GM19438 (cell line): ENCODE measurements at regions not wholly inside any gene's neighbourhood (a gene's known extent, or its start where the extent isn't known, plus 50 kb on each side); places are given as distances from the start of the nearest gene placed in this dataset.
"Not testable (repeated sequence)": the region's sequence is repeated elsewhere in the genome, so short reads cannot be mapped to it uniquely, and the experiment has no call there.

ENCODE experiments used
- ATAC-seq: cut with Tn5 transposase; IDR thresholded peaks from one replicate; pipeline ENCODE4 v1.9.1; 2021; ENCODE audit warnings: low read depth; ENCODE audit not compliant: unreplicated experiment

DNA sequence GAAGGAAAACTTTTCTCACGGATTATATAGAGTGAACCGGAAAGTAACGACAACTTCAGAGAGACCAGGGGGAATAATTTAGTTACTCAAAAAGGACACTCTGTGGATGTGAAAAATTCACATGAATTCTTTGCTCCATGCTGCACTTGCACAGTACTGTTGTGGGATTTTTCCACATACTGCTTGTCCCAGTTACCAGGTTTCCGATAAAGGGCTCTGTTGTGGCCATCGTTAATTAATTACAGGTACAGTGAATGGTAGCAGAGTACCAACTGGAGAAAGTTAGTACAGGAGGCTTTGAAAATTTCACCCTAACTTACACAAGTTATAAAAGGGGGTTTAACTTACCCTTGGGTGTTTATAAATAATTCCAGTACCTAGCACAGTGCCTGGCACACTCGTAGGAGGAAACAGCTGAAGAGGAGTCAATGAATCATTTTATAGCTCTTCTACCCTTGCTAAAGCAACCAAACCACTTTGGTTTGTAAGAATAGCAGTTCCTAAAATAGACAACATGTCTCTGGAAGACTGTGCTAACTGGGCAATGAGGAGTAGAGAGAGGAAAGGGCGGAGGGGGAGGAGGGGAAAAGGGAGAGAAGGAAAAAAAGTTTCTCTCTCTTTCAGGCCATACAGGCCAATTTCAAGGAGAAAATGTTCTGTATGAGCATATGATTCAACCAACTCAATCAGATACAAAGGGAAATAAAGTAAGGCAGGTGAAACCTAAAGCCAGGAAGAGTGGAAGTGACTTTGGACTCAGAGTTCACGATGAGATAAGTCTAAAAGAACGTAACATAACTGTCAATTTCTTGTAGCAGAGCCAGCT lies 98.3 kb upstream of the MAGI3 start:
- no peak for ATAC-seq

DNA sequence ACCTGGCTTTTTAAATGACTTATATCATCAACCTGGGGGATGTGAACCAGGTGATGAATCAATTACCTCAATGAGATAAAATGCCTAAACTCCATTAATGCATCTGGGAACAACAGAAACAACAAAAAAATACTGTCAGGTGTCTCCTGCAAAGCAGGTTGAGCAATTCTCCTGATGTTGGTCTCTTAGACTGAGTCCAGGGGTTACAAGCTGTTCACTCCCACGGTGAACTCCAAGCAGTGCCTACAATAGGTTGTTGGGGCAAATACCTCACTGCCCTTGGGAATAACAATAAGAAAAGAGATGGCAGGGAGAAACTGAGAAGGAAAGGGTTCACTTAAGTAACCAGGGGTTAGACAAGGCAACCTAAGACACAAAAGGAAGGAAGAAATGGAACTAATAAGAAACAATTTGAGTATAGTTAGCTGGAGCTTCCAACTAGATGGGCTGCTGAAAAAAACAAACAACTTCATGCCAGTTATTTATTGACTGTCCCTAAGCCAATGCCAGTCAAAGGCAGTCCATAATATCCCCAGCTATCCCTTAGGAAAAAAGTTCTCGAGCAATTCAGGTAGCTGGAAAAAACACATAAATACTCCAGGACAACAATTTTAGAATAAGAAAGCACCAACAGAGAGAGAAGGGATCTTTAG lies 97.6 kb upstream of the MAGI3 start:
- ATAC-seq = no peak

DNA sequence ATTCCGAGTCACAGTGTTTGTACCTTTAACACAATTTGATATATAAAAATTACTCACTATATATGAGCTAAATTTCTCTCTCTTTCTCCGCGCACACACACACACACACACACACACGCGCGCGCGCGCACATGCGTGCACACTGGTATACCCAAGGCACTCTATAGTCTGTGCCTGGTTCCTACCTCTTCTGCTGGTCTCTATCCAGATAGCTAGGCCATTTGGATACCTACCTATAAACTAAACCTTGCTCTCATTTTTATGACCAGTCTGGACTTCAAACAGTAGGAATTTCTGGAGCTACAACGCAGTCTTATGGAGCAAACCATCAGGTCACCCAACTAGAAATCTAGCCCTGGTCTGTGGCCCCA lies 97.1 kb upstream of the MAGI3 start:
- no peak for ATAC-seq

DNA sequence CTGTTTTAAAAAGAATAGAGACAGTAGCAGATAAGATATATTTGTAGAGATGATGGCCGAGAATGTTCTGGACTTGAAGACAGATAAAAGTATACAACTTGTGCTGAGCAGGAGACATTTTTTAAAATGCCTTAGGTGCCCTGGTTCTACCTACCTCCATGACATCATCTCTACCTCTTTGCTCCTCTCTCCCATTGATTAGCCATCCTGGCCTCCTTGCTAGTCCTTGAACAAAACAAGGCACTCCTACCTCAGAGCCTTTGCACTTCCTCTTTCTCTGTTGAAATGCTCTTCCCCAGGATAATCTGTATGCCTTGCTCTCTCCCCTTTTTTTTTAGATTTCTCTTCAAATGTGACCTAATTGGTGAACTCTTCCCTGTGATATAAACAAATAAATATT lies 92.6 kb upstream of the MAGI3 start:
- ATAC-seq = no peak

DNA sequence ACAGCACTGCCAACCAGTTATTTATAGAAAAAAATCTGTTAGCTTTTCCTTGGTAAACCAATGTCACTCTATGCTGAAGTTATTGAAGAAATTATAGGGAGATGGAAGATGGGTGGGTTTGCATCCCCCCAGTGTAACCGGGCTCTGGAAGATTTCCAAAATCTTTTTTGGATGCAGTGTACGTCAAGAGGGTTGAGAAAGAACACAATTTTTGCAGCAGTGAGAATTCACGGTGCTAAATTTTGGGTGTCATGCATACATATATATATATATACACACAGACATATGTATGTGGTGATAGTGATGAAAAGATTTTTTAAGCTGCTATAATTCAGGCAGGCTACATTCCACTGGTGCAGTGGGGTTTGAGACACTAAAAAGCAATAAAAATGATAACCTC lies 91.4 kb upstream of the MAGI3 start:
- no peak for ATAC-seq

DNA sequence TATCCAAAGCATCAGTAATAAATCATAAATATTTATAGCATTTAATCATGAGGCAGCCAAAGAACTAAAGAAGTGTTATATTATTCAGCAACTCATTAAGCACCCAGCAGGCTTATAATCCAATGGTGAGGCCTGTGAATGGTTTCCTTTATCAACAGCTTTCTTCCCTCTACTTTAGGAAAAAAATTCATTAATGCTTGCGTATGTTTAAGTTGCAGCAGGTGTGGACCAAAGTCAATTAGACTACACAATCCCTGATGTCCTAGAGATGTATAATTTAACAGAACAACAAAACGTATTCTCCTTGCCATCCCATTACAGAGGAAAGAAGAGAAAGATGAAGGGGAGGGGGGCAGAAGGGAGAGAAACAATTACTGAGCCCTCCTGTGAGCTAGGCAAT lies 87.7 kb upstream of the MAGI3 start:
- ATAC-seq = no peak

DNA sequence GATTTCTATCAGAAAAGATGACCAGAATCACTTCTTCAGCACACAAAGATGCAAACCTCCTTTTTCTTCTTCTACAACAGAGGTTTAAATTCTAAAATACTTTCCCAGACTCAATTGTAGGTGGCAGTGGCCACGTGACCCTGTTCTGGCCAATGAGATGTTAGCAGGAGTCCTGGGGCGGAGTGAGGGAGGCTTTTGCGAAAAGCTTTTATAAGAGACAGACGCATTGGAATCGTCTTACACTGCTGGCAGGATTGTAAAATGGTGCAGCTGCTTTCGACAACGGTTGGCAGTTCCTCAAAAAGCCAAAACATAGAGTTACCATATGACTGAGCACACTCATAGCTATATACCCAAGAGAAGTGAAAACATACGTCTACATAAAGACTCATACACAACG lies 87.0 kb upstream of the MAGI3 start:
- ATAC-seq = no peak

DNA sequence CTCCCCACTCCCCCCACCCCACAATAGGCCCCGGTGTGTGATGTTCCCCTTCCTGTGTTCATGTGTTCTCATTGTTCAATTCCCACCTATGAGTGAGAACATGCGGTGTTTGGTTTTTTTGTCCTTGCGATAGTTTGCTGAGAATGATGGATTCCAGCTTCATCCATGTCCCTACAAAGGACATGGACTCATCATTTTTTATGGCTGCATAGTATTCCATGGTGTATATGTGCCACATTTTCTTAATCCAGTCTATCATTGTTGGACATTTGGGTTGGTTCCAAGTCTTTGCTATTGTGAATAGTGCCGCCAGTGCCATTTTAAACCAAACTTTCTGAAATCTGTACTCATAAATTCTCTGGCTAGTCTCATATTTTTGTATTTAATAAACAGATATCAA lies 85.3 kb upstream of the MAGI3 start:
- ATAC-seq = not testable (repeated sequence)

DNA sequence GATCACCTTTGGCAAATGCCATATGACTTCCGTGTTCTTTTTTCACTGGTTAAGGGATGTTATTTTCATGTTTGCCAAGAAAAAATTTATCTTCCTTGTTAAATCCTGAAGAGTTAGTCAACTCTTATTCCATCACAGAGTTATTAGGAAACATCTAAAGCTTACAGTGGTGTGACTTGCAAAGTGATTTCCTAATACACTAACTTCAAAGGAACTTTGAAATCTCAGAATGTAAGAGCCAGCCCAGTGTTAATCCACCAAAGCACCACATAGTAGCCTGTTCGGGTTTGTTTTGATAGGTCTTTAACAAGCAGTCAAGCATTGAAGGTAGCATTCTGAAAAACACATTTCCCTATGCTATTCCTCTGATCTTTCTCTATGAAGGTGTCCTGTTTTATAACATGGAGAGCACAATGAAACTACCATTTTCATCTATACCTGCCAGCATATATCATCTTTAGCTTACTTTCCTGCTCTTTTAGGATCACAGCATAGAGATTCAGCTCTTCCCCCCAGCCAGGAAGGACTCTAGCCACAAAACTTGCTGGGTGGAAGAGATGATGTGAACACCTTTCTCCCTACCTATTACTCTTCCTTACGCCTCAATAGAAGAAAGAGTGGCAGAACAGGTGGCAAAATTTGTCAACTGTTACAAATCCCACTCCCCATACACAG lies 82.4 kb upstream of the MAGI3 start:
- no peak for ATAC-seq

DNA sequence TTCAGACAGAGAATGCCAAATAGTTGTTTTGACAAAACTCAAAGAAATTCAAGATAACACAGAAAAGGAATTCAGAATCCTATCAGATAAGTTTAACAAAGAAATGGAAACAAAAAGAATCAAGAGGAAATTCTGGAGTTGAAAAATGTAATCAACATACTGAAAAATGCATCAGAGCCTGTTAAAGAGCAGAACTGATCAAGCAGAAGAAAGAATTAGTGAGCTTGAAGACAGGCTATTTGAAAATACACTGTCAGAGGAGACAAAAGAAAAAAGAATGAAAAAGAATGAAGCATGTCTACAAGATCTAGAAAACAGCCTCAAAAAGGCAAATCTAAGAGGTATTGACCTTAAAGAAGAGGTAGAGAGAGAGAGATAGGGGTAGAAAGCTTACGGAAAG lies 77.7 kb upstream of the MAGI3 start:
- ATAC-seq = not testable (repeated sequence)

DNA sequence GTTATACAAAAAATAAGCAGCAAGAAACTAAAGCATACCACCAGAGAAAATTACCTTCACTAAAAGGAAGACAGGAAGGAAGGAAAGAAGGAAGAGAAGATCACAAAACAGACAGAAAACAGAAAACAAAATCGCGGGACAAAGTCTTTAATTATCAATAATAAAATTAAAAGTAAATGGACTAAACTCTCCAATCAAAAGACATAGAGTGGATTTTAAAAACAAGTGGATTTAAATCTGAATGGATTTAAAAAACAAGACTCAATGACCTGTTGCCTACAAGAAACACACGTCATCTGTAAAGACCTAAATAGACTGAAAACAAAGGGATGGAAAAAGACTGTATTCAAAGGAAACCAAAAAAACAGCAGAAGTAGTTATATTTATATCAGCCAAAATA lies 75.7 kb upstream of the MAGI3 start:
- no peak for ATAC-seq

DNA sequence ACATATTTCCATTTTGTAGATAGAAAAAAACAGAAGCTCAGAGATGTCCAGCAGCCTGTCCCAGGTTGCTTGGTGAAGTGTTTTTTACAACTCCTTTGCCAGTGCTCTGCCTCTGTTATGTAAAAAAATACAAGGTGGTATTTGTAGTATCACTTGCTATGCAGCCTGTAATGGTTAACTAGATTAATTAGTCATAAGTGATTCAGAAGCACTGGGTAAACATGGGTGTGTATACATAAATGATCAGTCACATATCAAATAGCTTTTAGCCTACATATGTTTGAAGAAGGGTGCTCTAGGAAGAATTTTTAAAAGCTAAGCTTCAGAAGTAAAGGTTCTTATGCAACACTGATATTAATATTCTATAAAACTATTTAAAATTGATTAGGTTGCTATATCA lies 70.0 kb upstream of the MAGI3 start:
- no peak for ATAC-seq

DNA sequence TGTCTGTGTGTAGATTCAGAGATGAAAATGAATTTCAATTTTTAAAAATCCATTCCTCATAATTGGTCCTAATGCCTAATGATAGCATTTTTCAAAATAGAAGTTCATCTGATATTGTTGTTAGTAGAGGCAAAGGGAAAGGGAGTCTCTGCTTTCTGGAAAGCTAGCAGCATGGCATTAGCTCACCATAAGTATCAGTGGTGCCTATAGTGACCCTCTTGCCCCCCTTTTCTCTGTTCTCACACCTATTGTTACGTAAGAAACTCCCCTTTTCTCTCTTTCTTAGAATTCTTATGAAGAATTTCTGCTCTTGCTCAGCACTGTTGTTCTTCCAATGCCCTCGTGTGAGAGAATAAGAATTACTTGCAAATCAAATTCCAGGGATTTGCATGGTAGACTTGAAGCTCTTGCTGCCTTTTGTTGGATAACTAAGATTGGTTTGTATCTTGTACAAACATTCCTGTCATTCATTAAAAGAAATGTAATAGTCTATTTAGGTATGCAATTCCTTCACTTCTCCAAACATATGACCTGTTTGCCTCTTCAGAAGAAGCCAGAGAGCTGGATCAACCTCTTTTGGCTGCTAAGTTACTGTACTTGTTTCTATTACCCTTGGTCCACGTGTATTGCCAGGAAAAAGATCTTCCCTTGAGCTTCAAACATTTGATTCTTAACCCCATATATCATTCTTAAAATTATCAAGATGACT lies 69.2 kb upstream of the MAGI3 start:
- no peak for ATAC-seq

DNA sequence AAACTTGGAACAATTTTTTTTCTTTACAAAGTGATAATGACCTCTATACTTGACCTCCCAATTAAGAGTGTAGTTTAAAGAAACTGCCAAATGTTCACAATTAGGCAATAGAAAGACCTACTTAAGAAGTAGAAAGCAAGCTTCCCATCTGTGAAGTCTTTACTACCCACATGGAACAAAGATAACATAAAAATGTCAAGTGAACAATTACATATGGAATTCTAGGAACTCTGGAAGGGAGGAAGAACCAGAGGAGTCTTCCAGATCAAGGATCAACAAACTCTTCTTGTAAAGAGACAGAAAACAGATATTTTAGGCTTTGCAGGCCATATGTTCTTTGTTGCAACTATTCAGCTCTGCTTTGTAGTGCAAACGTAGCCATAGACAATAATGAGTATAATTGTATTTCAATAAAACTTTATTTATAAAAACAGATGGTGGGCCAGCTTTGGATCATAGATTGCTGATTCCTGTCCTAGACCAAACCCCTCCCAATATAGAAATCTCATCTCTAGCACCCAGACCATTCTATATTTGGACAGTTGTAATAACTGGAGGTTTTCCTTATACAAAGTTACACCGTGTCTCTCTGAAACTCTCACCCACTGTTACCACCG lies 68.4 kb upstream of the MAGI3 start:
- ATAC-seq = no peak

DNA sequence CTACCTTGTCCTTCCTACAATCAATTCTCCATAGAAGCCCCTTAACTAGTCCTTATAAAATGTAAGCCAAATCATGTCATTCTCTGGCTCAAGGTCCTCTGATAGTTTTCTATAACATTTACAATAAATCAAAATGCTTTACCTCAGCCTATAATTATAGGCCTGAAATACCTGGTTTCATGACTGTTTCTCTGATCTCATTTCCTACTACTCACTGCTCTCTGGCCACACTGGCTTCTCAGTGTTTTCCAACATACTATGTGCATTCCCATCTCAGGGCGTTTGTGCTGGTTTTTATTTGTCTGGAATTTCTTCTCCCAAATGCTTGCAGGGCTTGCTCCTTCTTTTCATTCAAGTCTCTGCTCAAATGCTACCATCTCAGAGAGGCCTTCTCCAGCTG lies 67.9 kb upstream of the MAGI3 start:
- no peak for ATAC-seq

DNA sequence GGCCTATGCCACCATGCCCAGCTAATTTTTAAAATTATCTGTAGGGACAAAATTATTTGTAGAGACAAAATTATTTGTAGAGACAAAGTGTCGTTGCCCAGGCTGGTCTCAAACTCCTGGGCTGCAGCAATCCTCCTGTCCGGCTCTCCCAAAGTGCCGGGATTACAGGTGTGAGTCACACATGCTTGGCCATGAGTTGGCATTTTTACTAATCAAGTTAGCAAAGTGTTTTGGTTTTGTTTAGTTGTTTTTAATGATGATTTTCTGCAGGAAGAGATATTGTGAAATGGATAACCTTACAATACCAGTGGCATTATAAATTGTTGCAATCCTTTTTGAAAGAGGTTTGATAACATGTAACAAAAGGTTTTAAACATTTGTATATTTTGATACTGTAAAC lies 65.3 kb upstream of the MAGI3 start:
- ATAC-seq = no peak

DNA sequence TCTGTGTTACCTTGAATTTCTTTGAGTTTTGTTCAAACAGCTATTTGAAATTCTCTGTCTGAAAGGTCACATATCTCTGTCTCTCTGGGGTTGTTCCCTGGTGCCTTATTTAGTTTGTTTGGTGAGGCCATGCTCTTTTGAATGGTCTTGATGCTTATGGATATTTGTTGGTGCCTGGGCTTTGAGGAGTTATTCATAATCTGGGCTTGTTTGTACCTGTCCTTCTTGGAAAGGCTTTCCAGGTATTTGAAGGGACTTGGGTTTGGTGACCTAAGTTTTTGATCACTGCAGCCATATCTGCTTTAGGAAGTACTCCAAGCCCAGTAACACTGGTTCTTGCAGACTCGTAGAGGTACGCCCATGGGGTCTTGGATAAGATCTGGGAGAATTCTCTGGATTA lies 63.3 kb upstream of the MAGI3 start:
- no peak for ATAC-seq

DNA sequence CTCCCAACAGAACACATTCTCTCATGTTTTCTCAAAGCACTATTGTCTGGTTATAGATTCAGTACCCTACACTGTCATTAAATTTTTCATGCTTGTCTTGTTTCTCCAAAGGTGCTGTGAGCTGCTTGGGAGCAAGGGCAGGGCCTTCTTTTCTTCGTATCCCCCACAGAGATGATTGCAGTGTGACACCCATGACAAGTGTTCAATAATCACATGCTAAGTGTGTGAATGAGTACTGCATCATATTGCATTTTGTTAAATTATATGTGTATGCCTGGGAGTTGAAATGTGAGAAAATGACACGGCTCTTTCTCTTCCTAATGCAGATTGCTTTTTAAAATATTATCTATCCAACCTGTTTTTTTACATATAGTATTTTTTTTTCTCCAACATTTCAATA lies 57.3 kb upstream of the MAGI3 start:
- no peak for ATAC-seq

DNA sequence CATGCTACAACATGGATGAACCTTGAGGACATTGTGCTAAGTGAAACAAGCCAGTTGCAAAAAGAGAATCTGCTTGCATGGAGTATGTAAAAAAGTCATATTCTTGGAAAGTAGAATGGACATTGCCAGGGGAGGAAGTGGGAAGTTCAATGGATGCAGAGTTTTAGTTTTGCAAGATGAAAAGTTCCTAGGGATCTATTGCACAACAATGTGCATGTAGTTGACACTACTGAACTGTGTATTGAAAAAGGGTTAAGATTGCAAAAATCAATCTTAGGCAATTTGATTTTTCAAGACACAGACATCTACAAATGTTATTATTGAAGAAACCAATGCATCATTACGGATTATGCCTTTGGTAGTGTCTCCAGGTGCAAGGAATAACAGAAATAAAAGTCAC lies 50.3 kb upstream of the MAGI3 start:
- no peak for ATAC-seq
